Kidney glomerular epithelial cell (primary cell): ENCODE measurements at regions not wholly inside any gene's neighbourhood (a gene's known extent, or its start where the extent isn't known, plus 50 kb on each side); places are given as distances from the start of the nearest gene placed in this dataset.

Experiments used
- DNase-seq: peaks from one replicate; lab custom pipeline; 2025; lab: John Stamatoyannopoulos, UW

DNA sequence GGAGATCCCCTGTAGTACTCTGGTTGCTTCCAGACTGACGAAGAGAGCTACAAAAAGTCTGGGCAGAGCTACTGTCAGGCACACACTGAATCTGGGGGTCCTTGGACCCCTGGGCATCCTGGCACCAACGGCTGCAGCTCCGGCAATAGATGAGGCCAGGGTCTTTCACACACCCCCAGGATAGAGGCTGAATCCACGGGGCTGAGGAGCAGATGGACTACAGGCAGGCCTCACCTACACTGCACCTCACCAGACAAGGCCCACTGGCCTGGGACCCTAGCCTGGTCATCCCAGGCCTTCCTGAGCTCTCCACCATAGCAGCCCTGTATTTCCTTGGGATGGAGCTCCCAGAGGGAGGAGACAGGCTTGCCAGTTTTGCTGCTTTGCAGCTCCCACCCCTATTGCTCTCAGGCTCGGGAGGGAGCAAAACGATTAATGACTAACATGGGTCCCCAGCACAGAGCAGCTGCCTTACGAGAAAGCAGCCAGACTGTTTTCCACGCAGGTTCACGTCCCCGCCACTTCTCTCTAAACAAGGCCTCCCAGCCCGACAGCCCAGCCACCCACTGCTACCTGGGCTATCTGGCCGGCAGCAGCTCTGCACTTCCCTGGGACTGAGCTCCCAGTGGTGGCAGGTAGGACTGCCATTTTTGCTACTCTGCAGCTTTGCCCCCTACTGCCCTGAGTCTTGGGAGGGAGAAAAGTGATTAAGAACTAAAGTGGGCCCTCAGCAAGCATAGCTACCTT is 1022.5 kb upstream of the ADGRL2 start:
- DNase-seq: no peak

- DNase-seq: no peak
Observed at GRCh38 chr1:80776266-80776665, 1024.5 kb upstream of the ADGRL2 start.

DNA sequence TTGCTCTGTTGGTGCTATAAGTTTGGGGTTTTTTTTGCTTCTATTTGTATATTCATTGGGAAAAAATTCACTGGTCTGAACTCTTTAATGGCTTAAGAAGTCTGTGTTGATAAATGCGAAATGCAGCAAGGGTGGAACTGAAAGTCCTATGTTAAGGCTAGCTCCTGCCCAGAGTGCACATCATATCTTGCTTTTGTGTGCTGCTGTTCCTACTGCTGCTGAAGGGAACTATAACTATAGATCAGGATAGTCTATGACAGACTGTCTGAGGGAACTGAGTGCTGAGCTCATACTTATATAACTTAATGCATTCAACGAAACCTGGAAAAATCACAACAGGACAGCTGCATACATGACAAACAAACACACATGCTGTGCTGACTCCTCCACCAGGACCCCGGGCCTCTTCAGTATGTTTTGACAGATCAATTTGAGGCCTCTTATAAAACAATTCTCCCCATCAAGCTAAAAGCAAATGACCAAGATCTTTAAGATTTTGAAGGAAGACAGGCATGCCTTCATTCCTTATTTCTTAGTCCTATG is 1031.5 kb upstream of the ADGRL2 start:
- no peak for DNase-seq

- DNase-seq: no peak
Observed at GRCh38 chr1:80767711-80768110, 1033.0 kb upstream of the ADGRL2 start.

DNA sequence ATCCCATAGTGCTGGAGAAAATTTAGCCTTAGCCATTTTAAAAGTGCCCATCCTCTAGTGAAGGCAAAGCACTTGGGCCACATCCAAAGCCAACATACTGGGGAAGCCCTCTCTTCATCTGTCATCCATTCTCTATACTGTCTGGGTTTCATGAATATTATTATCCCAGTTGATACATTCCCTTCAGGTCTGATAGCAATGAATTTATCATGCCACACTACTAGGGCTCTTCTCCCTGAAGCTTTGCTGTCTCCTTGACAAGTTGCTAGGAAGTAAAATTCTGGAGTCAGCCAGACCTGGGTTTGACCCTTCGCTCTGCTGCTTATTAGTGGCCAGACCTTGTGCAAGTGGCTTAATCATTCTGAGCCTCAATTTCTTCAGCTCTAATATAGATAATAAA is 1041.4 kb upstream of the ADGRL2 start:
- no peak for DNase-seq

GRCh38 chr1:80755944-80756343 is 1044.8 kb upstream of the ADGRL2 start:
- DNase-seq: no peak

DNA sequence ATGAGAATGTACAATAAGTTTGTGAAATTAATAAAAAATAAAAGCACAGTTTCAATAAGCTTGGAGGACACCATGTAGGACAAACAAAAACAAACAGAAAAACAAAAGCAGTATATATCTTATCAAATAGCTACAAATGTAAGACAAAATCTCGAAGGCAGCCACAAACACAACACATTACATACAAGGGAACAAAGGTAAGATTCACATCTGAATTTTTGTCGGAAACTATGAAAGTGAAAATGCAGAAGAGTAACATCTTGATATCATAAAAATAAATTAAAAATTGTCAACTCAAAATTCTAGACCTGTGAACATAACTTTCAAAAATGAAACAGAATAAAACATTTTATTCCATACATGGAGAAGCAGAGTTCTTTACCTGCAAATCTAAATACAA is 1049.5 kb upstream of the ADGRL2 start:
- DNase-seq: no peak

- DNase-seq: no peak
Observed at GRCh38 chr1:80731241-80731894, 1069.4 kb upstream of the ADGRL2 start.

- DNase-seq: no peak
Observed at GRCh38 chr1:80722611-80723010, 1078.1 kb upstream of the ADGRL2 start.

DNA sequence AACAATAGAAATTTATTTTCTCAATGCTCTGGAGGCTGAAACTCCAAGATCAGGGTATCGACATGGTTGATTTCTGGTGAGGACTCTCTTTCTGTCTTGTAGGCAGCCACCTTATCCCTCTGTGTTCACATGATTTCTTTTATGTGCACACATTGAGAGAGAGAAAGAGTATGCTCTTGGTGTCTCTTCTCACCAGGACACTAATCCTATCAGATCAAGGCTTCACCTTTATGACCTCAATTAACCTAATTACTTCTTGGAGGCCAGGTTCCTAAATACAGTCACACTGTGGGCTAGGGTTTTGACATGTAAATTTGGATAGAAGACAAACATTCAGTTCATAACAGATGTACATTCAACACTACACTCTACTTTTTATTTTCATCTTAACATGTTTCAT is 1094.2 kb upstream of the ADGRL2 start:
- DNase-seq: no peak

DNA sequence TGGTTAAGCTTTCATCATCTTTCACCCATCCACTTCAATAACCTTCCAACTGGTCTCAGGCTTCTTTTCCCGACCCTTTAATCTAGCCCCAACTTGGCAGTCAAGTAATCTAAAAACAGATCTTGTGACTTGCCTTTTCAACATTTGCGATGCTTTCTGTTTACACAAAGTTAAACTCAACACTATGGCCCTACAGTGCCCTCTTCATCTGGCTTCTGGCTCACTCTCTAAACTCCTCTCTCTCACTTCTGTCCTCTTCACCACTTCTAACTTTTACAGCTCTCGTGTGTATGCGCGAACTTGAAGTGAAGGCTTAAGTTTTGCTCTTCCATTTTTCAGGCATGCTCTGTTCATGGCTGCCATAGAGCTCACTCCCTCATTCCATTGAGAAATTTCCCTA is 1122.3 kb upstream of the ADGRL2 start:
- no peak for DNase-seq

- peak; percentile 36 for DNase-seq
Observed at GRCh38 chr1:80675454-80675853, 1125.3 kb upstream of the ADGRL2 start.

DNA sequence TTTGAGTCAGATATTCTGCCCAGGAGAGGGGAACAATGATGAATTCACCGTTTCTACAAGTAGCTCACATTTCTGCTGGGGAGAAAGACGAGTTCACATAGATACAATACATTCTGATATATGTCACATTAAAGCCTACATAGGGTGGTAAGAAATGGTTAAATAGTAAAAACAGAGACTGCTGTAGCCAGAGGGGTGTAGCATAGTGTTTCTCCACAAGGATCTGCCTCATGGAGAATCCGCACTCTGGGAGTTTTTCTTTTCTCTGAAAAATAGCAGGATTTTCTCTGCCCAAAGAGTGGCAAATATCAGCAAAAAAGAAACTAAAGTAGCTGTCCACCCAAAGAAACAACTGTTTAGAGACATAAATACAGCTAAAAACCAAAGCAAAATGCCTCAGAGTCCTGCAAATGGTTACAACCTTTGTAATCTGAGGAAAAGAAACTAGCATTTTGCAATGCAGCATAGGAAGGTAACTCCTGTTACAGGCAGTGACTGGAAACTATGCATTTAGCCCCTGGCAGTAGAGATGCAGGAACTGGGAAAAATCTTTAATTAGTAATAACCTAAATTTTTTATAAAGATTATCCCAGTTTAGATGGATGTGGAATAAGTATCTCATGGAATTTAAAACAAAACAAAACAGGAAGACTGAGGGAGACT is 1126.7 kb upstream of the ADGRL2 start:
- no peak for DNase-seq

DNA sequence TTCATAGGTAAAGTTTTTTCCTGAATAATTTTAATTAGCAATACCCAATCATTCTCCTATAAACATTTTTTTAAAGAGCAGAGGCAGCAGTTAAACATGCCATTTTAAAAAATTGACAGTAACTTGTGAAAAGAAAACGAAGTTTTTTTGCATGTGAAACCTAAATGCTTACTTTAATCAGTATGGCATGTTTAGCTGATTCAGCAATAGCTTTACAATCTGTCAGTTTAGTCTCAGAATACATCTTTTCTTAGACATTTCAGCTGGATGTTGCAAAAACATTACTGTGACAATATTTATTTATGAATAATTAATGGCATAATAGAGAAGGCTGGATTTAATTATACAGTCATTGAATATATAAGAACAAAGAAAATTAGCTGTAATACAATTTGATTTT is 1132.4 kb upstream of the ADGRL2 start:
- no peak for DNase-seq

DNA sequence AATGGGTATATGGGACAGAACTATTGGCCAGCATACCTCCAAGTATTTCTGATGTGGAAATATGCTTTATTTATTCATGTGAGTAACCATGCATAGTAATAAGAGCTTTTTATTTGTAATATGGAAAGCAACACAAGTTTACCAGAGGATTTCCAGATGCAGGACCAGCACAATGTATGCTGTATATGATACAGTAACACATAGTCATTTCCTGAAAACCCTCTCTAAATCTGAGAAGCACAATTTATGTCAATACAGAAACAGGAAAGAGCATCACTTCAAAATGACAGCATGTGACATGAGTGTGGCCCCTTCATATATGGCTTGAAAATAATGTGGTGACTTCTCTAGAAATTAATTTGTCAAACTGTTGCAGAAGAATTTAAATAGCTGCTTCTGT is 1134.7 kb upstream of the ADGRL2 start:
- no peak for DNase-seq

DNA sequence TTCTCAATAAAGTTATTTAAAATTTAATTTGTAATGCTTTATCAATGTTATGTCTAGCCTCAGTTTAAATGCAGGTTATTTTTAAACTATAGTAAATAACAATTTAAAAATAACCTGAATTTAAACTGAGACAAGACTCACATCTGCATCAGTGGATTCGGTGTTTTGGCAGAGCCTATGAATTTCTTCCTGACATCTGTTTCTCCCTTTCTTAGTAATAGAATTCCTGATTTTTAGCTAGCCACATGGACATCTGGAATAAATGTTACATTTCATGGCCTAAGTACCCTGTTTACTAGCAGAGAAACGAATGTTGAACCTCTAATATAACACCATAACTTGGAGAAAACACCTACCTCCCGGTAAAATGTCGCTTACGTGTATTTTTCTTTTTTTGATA is 1141.6 kb upstream of the ADGRL2 start:
- DNase-seq: no peak

DNA sequence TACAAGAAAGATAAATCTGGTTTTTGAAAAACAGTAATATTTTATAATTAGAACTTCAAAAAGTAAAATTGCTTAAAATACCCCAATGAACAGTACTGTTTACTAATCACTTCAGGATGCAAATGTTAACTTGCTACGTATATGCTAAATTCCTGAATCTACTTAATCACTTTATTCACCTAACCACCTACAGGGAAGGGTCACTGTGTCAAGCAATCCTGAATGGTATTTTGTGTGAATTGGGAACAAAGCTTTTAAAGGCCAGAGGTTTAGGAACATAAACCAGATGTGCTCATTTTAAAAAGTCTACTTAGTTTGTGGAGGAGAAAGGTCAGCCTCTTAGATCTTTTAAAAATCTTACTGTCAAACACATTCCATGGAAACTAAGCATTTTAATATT is 1143.0 kb upstream of the ADGRL2 start:
- no peak for DNase-seq

DNA sequence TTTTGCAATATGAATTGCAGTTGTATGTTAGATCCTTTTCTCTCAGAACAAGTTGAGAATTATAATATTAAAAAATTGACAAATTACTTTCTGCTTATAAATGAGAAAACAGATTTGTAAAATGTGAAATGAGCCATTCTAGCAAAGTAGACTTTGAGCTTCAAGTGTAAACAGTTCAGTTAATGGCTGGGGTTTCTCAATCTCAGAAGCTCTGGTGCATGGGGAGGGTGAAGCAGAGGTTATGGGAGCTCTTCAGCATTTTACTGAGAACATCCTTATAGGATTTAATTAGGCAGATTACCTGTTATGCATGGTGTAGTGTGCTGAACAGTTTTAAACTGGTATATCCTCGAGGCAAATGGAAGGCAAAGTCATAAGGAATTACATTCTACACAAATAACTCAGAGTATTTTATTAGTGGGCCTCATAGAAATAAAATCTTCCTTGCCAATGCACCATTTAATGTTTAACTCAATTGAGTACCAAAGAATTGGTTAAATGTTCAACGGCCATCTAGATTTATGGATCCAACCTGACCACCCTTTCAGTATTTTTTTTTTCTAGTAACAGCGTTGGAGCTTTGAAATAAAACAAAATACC is 1143.6 kb upstream of the ADGRL2 start:
- DNase-seq: no peak

GRCh38 chr1:80656641-80657040 is 1144.1 kb upstream of the ADGRL2 start:
- peak; percentile 46 for DNase-seq

DNA sequence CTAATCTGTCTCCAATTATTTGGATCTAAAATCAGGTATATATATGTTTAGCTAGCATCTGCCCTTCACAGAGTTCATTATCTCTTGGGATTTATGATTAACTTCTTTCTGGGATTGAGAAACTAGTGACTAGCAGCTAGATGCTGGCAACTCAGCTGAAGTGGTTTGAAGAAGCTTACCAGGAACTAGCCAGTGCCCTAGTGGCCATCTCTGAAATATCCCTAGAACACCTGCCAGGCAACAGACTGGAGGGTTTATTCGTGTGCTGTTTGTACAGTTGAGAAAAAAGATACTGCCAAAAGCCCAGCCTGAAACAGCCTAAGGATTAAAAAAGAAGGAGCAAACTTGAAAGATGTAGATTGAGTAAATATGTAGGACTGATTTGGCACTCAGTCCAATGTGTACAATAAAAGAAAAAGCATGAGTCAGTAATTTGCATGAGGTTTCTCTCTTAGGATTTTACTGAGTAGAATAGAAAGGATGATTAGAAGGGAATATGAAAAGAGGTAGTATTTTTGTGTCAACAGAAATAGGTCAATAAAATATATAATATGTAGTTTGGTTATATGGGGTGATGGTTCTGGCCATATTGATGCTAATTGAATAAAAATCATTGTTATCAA is 1144.6 kb upstream of the ADGRL2 start:
- DNase-seq: peak; percentile 26

DNA sequence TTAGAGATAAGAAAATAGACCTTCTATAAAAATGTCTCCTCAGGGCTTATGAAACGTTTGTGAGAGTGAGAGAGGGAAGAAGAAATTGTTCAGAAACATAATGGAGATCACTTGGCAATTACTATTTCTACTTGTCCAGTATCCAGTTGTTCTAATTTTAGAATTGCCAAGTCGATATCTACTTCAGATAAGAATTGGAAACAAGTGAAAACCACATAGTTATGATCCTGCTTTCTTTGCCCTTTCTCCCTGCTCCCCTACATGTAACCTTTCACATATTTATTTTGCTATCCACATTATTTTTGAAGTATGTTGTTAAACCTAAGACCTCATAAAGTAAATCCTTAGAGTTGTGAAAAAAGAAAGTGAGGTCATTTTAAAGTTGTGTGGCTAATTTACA is 1154.7 kb upstream of the ADGRL2 start:
- DNase-seq: no peak

GRCh38 chr1:80645621-80646020 is 1155.1 kb upstream of the ADGRL2 start:
- DNase-seq: no peak
